ENCODE measurements at regions not wholly inside any gene's neighbourhood (a gene's known extent, or its start where the extent isn't known, plus 50 kb on each side); places are given as distances from the start of the nearest gene placed in this dataset.

DNA sequence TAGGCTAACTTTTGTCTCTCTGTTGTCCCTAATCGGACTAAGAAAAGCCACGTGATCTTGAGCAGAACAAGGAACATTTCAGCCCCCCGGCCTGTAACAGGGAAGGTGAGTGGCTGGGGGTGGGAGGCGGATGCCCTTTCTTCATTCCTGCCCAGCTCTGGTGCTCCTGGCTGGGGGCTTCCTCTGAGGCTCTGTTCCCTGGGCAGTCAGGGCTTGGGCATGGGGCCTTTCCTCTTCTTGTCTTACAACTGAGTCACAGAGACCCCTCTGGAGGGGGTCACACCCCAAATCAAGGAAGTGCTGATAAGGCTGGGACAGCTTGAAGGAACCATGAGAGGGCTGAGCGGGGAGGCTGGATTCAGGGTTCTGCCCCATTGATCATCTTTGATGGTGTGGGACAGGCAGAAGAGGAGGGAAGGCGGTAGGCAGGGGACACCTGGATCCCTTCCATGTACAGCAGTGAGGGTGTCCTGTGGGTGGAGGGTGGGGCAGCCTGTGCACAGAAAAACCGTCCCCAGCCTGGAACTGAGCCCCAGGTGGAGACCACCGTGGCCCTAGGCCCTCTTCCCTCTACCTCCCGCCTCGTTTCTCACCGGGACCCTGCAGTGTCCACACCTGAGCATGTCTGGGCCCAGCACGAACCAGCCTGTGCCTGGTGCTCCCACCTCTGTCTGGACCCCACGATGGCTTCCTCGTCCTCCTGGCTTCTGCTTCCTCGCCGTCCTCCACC lies 257.7 kb upstream of the IRX1 start:
- Histone ChIP-seq H3K27ac (no peak overlapping the region), H3K27me3 (no peaks in the 10 kb centered on the region), H3K4me3 (no peak overlapping the region), H3K9me3 (no peaks in the 10 kb centered on the region), H3K36me3 (no peaks in the 10 kb centered on the region), H3K4me1 (no peaks in the 10 kb centered on the region)
- DNase-seq: no peak
- intact Hi-C loops (cut with DNase I; ENCODE audit: low total_unique reads): no loop called here
- TF ChIP-seq, protein P1, sequence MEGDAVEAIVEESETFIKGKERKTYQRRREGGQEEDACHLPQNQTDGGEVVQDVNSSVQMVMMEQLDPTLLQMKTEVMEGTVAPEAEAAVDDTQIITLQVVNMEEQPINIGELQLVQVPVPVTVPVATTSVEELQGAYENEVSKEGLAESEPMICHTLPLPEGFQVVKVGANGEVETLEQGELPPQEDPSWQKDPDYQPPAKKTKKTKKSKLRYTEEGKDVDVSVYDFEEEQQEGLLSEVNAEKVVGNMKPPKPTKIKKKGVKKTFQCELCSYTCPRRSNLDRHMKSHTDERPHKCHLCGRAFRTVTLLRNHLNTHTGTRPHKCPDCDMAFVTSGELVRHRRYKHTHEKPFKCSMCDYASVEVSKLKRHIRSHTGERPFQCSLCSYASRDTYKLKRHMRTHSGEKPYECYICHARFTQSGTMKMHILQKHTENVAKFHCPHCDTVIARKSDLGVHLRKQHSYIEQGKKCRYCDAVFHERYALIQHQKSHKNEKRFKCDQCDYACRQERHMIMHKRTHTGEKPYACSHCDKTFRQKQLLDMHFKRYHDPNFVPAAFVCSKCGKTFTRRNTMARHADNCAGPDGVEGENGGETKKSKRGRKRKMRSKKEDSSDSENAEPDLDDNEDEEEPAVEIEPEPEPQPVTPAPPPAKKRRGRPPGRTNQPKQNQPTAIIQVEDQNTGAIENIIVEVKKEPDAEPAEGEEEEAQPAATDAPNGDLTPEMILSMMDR (IDR thresholded peaks at IDR 0.05): no peak
- no peak for TF ChIP-seq POLR2A (IDR thresholded peaks at IDR 0.05)

DNA sequence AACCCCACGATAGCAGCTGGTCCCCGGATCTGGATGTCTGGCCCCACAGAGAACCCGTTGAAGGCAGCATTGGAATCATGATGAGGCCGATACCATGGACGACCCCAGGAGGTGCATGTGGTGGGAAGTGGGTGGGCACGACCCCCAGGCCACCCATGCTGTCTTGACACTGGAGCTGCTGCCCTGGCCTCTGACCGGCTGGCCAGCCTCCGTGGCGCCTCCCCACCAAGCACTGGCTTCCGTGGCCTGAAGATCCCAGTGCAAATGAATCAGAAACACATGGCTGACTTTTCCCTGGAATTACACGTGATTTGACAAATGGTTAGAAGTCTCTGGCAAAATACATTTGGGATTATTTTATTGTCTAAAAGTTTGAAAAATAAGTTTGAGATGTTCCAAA lies 259.0 kb upstream of the IRX1 start:
- Histone ChIP-seq H3K36me3 (no peaks in the 10 kb centered on the region), H3K27ac (no peak overlapping the region), H3K4me3 (no peak overlapping the region), H3K27me3 (no peaks in the 10 kb centered on the region), H3K4me1 (no peaks in the 10 kb centered on the region), H3K9me3 (no peaks in the 10 kb centered on the region)
- DNase-seq: no peak
- TF ChIP-seq, protein P1 (IDR thresholded peaks at IDR 0.05): no peak
- TF ChIP-seq POLR2A (IDR thresholded peaks at IDR 0.05): no peak
- intact Hi-C loops (cut with DNase I; ENCODE audit: low total_unique reads): no loop called here

DNA sequence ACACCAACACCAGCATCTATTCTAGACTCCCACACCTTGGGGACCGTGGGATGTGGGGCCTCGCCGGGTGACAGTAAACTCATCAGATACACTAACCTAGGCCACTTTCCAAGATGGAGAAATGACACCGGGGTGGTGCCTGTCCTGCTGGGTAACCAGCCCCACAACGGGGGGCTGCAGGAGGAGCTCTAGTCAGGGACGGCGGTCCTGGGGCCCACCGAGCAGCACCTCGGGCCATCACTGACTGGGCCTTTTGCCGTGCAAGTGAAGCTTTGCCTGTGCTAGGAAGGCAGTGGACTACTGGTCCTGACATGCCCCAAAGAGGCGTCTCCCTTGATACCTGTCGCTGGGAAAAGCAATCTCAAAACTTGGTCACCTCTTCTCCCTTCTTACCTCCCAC lies 260.3 kb upstream of the IRX1 start:
- intact Hi-C loops (cut with DNase I; ENCODE audit: low total_unique reads): no loop called here
- Histone ChIP-seq H3K27me3 (no peaks in the 10 kb centered on the region), H3K36me3 (no peaks in the 10 kb centered on the region), H3K4me3 (no peak overlapping the region), H3K9me3 (no peaks in the 10 kb centered on the region), H3K4me1 (no peaks in the 10 kb centered on the region), H3K27ac (no peak overlapping the region)
- TF ChIP-seq, protein P1 (IDR thresholded peaks at IDR 0.05): no peak
- no peak for TF ChIP-seq POLR2A (IDR thresholded peaks at IDR 0.05)
- DNase-seq: no peak

DNA sequence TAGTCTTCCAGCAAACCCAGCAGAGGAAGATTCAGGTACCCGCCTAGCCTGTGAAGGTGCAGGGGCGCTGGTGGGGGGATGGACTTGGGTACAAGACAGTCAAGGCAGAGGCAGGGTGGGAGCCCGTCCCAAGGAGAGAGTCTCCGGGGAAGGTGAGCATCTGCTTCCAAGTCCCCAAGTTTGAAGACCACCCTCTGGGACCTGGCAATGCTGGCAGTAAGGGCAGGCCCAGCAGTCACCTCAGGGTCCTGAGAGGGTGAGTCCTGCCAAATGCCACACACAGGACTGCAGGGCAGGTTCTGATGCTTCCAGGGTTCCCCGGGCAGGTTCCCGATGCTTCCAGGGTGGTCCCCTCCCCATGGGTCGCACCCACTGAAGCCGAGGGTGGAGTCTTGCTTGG lies 261.8 kb upstream of the IRX1 start:
- no peak for DNase-seq
- H3K36me3 ChIP-seq: no peaks in the 10 kb centered on the region
- no peak overlapping the region for H3K27ac ChIP-seq
- intact Hi-C loops (cut with DNase I; ENCODE audit: low total_unique reads): no loop called here
- H3K9me3 ChIP-seq: no peaks in the 10 kb centered on the region
- H3K4me3 ChIP-seq: no peak overlapping the region
- H3K27me3 ChIP-seq: no peaks in the 10 kb centered on the region
- no peaks in the 10 kb centered on the region for H3K4me1 ChIP-seq
- TF ChIP-seq, protein P1 (IDR thresholded peaks at IDR 0.05): no peak
- TF ChIP-seq POLR2A (IDR thresholded peaks at IDR 0.05): no peak

DNA sequence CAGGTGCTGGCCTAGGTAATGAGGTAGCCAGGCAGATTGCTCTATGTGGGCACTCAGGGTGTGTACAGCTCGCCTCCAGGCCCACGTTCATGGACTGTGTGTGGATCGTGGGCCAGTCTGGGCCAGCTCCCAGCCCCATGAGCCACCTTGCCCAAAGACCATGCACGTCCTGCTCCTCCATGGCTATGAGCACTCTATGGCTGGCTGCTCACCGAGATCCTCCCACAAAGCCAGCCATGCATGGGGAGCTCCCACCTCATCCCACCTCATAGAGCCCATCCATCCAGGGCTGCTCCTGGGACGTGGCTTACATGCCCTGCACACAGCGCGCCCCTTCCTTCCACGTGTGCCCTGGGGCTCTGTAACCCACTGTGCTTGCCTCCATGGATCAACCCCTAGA lies 262.5 kb upstream of the IRX1 start:
- no peaks in the 10 kb centered on the region for H3K36me3 ChIP-seq
- no peak overlapping the region for H3K4me3 ChIP-seq
- intact Hi-C loops (cut with DNase I; ENCODE audit: low total_unique reads): no loop called here
- H3K27me3 ChIP-seq: no peaks in the 10 kb centered on the region
- no peak overlapping the region for H3K27ac ChIP-seq
- H3K9me3 ChIP-seq: no peaks in the 10 kb centered on the region
- no peak for DNase-seq
- TF ChIP-seq, protein P1 (IDR thresholded peaks at IDR 0.05): no peak
- no peak for TF ChIP-seq POLR2A (IDR thresholded peaks at IDR 0.05)
- no peaks in the 10 kb centered on the region for H3K4me1 ChIP-seq
